ENCODE measurements at regions not wholly inside any gene's neighbourhood (a gene's known extent, or its start where the extent isn't known, plus 50 kb on each side); places are given as distances from the start of the nearest gene placed in this dataset.
A peak's percentile ranks its signal among the peaks of the same experiment; 100 is the strongest.

DNA sequence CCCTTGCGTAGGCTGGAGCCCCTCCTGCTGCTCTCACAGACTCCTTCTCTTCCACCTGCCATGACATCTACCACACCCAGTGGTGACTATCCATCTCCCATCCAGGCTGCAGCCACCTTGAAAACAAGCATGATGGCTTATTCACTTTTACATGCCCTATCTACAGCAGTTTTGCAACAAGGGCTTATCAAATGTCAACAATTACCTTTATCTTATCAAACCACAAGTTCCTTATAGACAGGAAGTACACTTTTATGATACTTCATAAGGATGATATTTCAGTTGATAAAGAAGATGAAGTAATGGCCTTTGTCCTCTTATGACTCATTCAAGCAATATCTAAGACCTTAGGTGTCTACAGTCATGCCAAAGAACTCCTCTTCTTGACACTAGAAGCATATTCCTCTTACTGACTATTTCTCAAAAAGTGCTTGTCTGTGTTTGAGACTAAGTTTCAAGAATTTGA lies 125.3 kb upstream of the SPRED1 start:
- intact Hi-C loops (cut with DNase I): loop anchor here (5.0 kb wide), 1 partner anchor 125 kb away; the partner anchor contains the start of gene SPRED1
- no peak for DNase-seq (ENCODE audit: extremely low spot score)
- H3K36me3 ChIP-seq: no peaks in the 10 kb centered on the region
- WGBS: 92% methylated on average over 1 of the region's 1 CpG
- H3K27ac ChIP-seq (replicated peaks in 1 of 4): no peak overlapping the region
- H3K4me3 ChIP-seq: no peak overlapping the region
- TF ChIP-seq EP300 (IDR thresholded peaks at IDR 0.05) (no peak), CTCF (IDR thresholded peaks at IDR 0.05) (no peak), POLR2AphosphoS5 (IDR thresholded peaks at IDR 0.05) (no peak), POLR2A (IDR thresholded peaks at IDR 0.05; ENCODE audit: low read depth) (no peak)
- H3K4me1 ChIP-seq: peaks cover 17 to 37% (median 27%) of the 10 kb centered on the region in 4 donors
- H3K27me3 ChIP-seq: no peaks in the 10 kb centered on the region
- no peaks in the 10 kb centered on the region for H3K9me3 ChIP-seq

GRCh38 chr15:38128341-38128781 lies 124.3 kb upstream of the SPRED1 start:
- Histone ChIP-seq H3K4me1 (peaks cover 17 to 37% (median 27%) of the 10 kb centered on the region in 4 donors), H3K9me3 (no peaks in the 10 kb centered on the region), H3K36me3 (no peaks in the 10 kb centered on the region), H3K27ac (replicated peaks in 1 of 4) (peak overlapping the region in 3 of 4 donors; percentile 45 to 83 (median 79)), H3K27me3 (no peaks in the 10 kb centered on the region), H3K4me3 (no peak overlapping the region)
- intact Hi-C loops (cut with DNase I): loop anchor here (5.0 kb wide), 1 partner anchor 124 kb away; the partner anchor contains the start of gene SPRED1
- TF ChIP-seq EP300 (IDR thresholded peaks at IDR 0.05): no peak
- no peak for TF ChIP-seq CTCF (IDR thresholded peaks at IDR 0.05)
- TF ChIP-seq POLR2AphosphoS5 (IDR thresholded peaks at IDR 0.05): no peak
- no peak for TF ChIP-seq POLR2A (IDR thresholded peaks at IDR 0.05; ENCODE audit: low read depth)
- DNase-seq (ENCODE audit: extremely low spot score): no peak
- WGBS: 34% methylated on average over 3 of the region's 3 CpGs

- WGBS: 55% methylated on average over 2 of the region's 2 CpGs
- no peak for DNase-seq (ENCODE audit: extremely low spot score)
Observed at GRCh38 chr15:38128921-38129320, 123.7 kb upstream of the SPRED1 start.

GRCh38 chr15:38129531-38130204 lies 123.0 kb upstream of the SPRED1 start:
- Histone ChIP-seq H3K27me3 (no peaks in the 10 kb centered on the region), H3K9me3 (no peaks in the 10 kb centered on the region), H3K36me3 (no peaks in the 10 kb centered on the region), H3K4me3 (peak overlapping the region; percentile 31 to 45 (median 36)), H3K27ac (replicated peaks in 1 of 4) (peak overlapping the region; percentile 73 to 85 (median 81)), H3K4me1 (peaks cover 17 to 37% (median 27%) of the 10 kb centered on the region in 4 donors)
- 5% methylated on average over 12 of the region's 12 CpGs for WGBS
- DNase-seq (ENCODE audit: extremely low spot score): peak; percentile 96
- TF ChIP-seq POLR2AphosphoS5 (IDR thresholded peaks at IDR 0.05): peak; percentile 77 to 81
- TF ChIP-seq EP300 (IDR thresholded peaks at IDR 0.05): peak; percentile 53
- TF ChIP-seq POLR2A (IDR thresholded peaks at IDR 0.05; ENCODE audit: low read depth): no peak
- TF ChIP-seq CTCF (IDR thresholded peaks at IDR 0.05): peak in 1 of 3 experiments; percentile 2
- intact Hi-C loops (cut with DNase I): loop anchor here (5.0 to 10.0 kb wide), 3 partner anchors 57 to 125 kb away; partner anchors contain the start of gene SPRED1

More at GRCh38 chr15:38128921-38129320, 123.7 kb upstream of the SPRED1 start:
- intact Hi-C loops (cut with DNase I): loop anchor here (5.0 kb wide), 1 partner anchor 123 kb away; the partner anchor contains the start of gene SPRED1
- TF ChIP-seq POLR2A (IDR thresholded peaks at IDR 0.05; ENCODE audit: low read depth) (no peak), EP300 (IDR thresholded peaks at IDR 0.05) (no peak), CTCF (IDR thresholded peaks at IDR 0.05) (no peak), POLR2AphosphoS5 (IDR thresholded peaks at IDR 0.05) (no peak)
- H3K27ac ChIP-seq (replicated peaks in 1 of 4): peak overlapping the region; percentile 73 to 85 (median 81)
- H3K9me3 ChIP-seq: no peaks in the 10 kb centered on the region
- H3K4me3 ChIP-seq: no peak overlapping the region
- H3K4me1 ChIP-seq: peaks cover 17 to 37% (median 27%) of the 10 kb centered on the region in 4 donors
- no peaks in the 10 kb centered on the region for H3K36me3 ChIP-seq
- H3K27me3 ChIP-seq: no peaks in the 10 kb centered on the region
